HG02763 (cell line): ENCODE measurements at regions not wholly inside any gene's neighbourhood (a gene's known extent, or its start where the extent isn't known, plus 50 kb on each side); places are given as distances from the start of the nearest gene placed in this dataset.
"Not testable (repeated sequence)": the region's sequence is repeated elsewhere in the genome, so short reads cannot be mapped to it uniquely, and the experiment has no call there.

Experiments
- ATAC-seq: cut with Tn5 transposase; IDR thresholded peaks from one replicate; pipeline ENCODE4 v1.9.1; 2021; ENCODE audit warnings: mild to moderate bottlenecking, moderate library complexity; ENCODE audit not compliant: unreplicated experiment

- no peak for ATAC-seq
Measured at GRCh38 chr18:11391661-11392060, 217.7 kb upstream of the SLC35G4 start.

GRCh38 chr18:11388755-11389680 lies 220.4 kb upstream of the SLC35G4 start:
- ATAC-seq = no peak

GRCh38 chr18:11387880-11388279 lies 221.5 kb upstream of the SLC35G4 start:
- ATAC-seq = no peak

- ATAC-seq = no peak
Measured at GRCh38 chr18:11383381-11383780, 226.0 kb upstream of the SLC35G4 start.

GRCh38 chr18:11380968-11381367 lies 228.4 kb upstream of the SLC35G4 start:
- ATAC-seq = no peak

- no peak for ATAC-seq
Measured at GRCh38 chr18:11379660-11380059, 229.7 kb upstream of the SLC35G4 start.

GRCh38 chr18:11377766-11378540 lies 228.6 kb upstream of the PIEZO2 start:
- no peak for ATAC-seq

- ATAC-seq = no peak
Measured at GRCh38 chr18:11372163-11372562, 222.8 kb upstream of the PIEZO2 start.

GRCh38 chr18:11369556-11369955 lies 220.2 kb upstream of the PIEZO2 start:
- ATAC-seq = no peak

GRCh38 chr18:11368020-11368419 lies 218.7 kb upstream of the PIEZO2 start:
- ATAC-seq = no peak

GRCh38 chr18:11367351-11367750 lies 218.0 kb upstream of the PIEZO2 start:
- ATAC-seq = no peak

- ATAC-seq = no peak
Measured at GRCh38 chr18:11366410-11366809, 217.0 kb upstream of the PIEZO2 start.

GRCh38 chr18:11362856-11363255 lies 213.5 kb upstream of the PIEZO2 start:
- ATAC-seq = no peak

- ATAC-seq = not testable (repeated sequence)
Measured at GRCh38 chr18:11361862-11362261, 212.5 kb upstream of the PIEZO2 start.

GRCh38 chr18:11357678-11358077 lies 208.3 kb upstream of the PIEZO2 start:
- ATAC-seq = no peak

- ATAC-seq = not testable (repeated sequence)
Measured at GRCh38 chr18:11344576-11344975, 195.2 kb upstream of the PIEZO2 start.

- ATAC-seq = no peak
Measured at GRCh38 chr18:11343096-11343495, 193.7 kb upstream of the PIEZO2 start.

GRCh38 chr18:11342115-11342514 lies 192.7 kb upstream of the PIEZO2 start:
- ATAC-seq = not testable (repeated sequence)

- ATAC-seq = no peak
Measured at GRCh38 chr18:11339188-11339775, 189.9 kb upstream of the PIEZO2 start.

- no peak for ATAC-seq
Measured at GRCh38 chr18:11336241-11336640, 186.9 kb upstream of the PIEZO2 start.

GRCh38 chr18:11327391-11328009 lies 178.1 kb upstream of the PIEZO2 start:
- no peak for ATAC-seq
